GM19324 (cell line): ENCODE measurements at regions not wholly inside any gene's neighbourhood (a gene's known extent, or its start where the extent isn't known, plus 50 kb on each side); places are given as distances from the start of the nearest gene placed in this dataset.
"Not testable (repeated sequence)": the region's sequence is repeated elsewhere in the genome, so short reads cannot be mapped to it uniquely, and the experiment has no call there.

Experiments used
- ATAC-seq: cut with Tn5 transposase; IDR thresholded peaks from one replicate; pipeline ENCODE4 v1.9.1; 2021; ENCODE audit warnings: mild to moderate bottlenecking, moderate library complexity; ENCODE audit not compliant: unreplicated experiment, low FRiP score

- ATAC-seq, result no peak
Measured at GRCh38 chr4:151459375-151459774, 50.4 kb downstream of the FHIP1A start.

- ATAC-seq, result no peak
Measured at GRCh38 chr4:151460434-151460833, 51.5 kb downstream of the FHIP1A start.

DNA sequence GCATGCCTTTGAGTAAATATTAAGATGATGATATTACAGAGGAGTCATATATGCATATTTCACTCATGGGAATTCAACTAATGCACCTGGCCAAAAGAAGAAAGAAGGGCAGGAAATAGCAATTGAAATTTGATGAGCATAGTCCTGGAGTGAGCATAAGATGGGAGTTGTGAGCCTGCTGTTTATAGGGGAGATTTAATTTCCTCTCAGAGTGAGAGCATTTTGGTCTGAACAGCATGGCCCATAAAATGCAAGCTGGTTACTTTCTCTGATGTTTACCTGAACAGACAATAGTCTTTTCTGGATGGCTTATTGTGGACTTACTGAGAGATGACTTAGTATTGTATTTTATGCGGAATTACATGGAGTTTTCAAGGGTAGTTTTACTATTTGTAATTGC is 53.6 kb downstream of the FHIP1A start:
- ATAC-seq, result no peak

DNA sequence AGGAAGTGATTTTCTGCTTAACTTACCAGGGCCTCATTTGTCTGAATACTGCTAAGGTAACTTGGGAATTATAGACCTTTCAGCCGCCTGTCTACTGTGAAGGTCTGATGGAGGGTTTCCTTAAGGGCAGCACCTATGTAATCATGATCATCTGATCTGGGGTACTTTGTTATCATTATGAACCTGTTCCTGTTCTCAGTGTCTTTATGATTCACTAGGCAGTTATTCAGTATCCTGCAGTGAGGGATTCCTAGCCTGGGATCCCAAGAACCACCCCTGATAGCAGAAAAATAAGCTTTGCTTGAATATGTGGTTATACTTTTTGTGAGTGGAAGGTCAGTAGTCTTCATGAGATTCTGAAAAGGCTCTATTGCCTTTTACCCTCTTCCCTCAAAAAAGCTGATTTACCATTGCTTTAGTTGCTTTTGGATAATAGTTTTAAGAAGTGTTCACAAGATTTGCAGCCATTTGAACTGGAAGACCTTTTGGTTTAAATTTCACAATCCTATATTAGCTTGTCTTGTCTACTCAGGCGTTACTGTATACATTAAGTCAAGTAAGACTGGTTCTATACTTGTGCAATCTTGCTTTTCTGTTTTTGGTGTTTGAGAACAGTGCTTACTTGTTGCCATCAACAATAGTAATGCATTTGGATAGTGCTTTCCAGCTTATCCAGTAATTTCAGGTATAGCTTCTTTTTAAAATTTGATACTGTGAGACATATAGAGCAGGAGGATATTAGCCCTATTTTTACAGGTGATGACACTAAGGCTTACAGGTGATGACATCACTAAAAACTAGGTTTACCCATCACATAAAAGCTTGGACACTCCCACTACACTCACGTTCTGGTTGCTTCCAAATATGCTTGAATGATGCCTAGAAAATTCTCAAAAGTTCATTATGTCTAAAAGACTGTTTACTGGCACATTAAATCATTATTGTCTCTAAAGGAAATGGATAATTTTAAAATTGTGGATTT is 60.0 kb downstream of the FHIP1A start:
- no peak for ATAC-seq

GRCh38 chr4:151469970-151470369 is 61.0 kb downstream of the FHIP1A start:
- ATAC-seq, result no peak

GRCh38 chr4:151471728-151472127 is 62.8 kb downstream of the FHIP1A start:
- ATAC-seq, result no peak

GRCh38 chr4:151472297-151472696 is 63.3 kb downstream of the FHIP1A start:
- ATAC-seq, result no peak

- ATAC-seq, result no peak
Measured at GRCh38 chr4:151472711-151473110, 63.7 kb downstream of the FHIP1A start.

DNA sequence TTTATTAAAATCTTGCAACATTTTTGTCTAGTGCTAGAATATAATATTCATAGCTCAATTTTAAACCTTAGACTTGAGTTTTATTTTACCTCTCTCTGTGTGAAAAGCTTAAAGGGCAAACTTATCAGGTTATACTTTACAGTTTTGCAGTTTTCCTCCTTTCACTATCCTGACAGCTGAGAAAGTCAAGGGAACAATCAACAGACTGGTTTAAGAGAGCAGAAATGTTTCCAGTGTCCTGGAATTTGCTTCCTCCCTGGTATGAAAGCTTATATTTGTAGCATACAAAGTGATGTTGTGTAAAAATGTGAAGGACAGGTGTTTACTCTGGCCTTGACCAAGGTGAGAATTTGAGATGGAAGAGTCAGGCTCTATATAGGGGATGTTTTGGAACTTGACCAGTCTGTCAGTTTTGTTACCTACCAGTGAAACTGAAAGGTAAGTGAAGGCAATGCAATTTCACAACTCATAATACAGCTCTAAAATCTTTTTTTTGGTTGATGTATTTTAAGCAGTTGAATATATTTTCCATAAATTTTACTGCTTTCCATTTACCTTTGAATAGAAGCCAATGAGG is 64.6 kb downstream of the FHIP1A start:
- no peak for ATAC-seq

DNA sequence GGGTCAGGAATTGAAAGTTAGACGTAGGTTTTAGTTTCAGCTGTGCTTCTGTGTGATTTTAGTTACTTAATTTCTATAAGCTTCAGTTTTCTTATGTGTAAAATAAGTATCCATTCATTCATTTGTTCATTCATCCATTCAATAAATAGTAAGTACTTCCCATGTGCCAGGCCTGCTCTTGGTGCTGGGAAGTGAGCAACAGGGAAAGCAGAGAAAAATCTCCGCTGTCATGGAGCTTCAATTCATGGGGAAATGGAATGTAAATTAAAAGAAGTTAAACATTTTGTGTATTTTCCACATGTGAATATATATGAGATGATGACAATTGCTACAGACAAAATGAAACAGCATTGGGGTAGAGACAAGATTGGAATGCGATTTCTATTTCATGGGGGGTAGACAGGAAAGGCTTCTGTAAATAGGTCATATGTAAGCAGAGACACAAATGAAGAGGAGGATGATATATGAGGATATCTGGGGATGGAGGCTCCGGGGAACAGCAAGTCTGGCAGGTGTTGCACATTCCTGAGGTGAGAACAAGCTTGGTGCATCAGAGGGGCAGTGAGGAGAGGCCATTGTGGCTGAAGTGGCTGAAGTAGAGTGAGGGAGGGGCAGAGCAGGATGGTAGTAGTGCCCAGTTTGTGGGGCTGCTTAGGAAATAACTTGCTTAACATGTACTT is 66.2 kb downstream of the FHIP1A start:
- no peak for ATAC-seq

DNA sequence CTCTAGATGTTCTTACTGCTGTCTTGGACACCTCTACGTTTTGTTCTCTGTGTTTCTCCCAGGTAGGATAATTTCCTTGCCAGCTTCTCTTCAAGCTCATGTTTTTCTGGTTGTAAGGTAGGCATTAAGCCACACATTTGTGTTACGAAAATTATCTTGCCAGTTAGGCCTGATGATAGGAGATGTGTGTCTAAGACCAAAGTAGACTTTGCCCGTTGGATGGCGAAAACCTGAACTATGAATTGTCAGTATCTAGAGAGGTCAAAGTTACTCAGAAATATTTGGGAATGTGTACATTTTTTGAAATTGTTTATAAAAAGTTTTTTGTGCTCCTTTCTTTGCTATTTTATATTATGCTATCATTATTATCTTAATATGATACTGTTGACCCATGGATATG is 72.8 kb downstream of the FHIP1A start:
- no peak for ATAC-seq

DNA sequence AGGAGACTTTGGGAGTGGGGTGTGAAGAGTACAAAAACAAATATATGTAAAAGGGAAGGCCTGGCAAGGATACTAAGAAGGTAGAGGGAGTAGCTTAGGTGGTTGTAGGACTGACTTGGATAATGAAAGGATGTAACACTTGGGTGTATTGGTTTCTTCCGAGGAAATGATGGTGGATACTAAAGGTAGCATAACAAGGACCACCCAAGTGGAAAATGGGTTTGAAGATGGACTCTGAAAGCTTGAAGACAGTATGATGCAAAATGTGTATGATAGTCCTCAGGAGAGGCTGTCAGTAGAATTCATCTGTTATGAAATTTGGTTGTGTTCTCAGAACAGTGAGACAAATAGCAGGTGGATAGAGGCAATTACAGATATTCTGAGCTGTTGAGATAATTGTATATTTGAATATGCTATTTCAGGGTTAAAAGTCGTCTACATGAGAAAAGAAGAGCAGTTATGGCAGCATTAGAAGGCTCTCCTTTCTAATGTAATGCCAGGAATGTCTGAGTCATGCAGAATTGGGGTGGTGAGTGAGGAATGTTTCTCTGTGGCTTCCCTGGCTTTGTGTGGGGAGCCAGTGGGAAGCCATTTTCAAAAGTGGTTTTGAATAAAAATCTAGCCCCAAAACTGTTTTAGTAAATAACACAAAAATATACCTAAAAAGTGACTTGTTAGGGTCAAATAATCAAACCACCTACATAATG is 75.6 kb downstream of the FHIP1A start:
- ATAC-seq, result no peak

- ATAC-seq, result no peak
Measured at GRCh38 chr4:151485541-151486131, 76.7 kb downstream of the FHIP1A start.

DNA sequence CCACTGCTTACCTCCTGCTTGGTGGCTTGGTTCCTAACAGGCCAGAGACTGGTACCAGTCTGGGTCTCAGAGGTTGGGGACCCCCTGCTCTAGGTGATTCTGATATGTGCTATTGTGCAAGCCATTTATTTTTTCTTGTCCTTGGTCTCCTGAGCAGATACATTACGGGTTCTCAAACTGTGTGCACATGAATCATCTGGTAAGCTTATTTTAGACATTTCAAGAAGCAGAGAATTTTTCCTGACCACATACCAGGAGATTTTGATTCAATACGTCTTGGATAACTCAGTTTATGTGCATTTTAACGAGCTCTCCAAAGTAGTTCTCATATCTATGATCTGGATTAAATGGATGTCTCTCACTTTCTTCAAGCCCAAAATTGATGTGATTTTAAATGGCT is 77.2 kb downstream of the FHIP1A start:
- ATAC-seq, result no peak

- no peak for ATAC-seq
Measured at GRCh38 chr4:151488968-151489367, 80.0 kb downstream of the FHIP1A start.

- no peak for ATAC-seq
Measured at GRCh38 chr4:151489462-151490203, 80.7 kb downstream of the FHIP1A start.

DNA sequence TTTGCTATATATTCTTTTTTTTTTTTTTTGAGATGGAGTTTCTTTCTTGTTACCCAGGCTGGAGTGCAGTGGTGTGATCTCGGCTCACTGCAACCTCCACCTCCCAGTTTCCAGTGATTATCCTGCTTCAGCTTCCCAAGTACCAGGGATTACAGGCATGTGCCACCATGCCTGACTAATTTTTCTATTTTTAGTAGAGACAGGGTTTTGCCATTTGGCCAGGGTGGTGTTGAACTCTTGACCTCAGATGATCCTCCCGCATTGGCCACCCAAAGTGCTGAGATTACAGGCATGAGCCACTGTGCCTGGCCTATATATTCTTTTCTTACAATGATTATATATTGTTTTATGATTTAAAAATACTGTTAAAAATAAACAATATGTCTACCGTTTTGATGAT is 86.6 kb downstream of the FHIP1A start:
- ATAC-seq, result not testable (repeated sequence)

- ATAC-seq, result not testable (repeated sequence)
Measured at GRCh38 chr4:151511548-151511947, 102.6 kb downstream of the FHIP1A start.

DNA sequence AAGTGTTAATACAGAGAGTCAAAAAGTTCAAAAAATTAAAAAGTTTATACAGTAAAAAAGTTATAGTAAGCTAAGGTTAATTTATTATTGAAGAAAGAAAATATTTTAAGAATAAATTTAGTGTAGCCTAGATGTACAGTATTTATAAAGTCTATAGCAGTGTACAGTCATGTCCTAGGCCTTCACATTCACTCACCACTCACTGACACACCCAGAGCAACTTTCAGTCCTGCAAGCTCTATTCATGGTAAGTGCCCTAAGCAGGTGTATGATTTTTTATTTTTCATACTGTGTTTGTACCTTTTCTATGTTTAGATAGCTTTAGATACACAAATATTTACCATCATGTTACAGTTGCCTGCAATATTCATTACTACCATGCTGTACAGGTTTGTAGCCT is 108.9 kb downstream of the FHIP1A start:
- ATAC-seq, result no peak

DNA sequence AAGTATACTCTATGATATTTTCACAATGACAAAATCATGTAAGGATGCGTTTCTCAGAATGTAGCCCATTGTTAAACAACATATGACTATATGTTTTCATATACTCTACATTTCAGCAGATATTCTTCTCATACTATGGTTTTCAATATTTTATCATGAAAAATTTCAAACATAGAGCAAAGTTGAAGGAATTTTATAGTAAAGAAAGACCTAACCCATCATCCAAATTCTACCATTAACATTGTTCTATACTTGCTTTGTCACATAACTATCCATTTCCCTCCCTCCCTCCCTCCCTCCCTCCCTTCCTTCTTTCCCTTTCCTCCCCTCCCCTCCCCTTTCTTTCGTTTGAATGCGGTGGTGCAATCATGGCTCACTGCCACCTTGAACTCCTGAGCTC is 109.4 kb downstream of the FHIP1A start:
- no peak for ATAC-seq
